ENCODE measurements at regions not wholly inside any gene's neighbourhood (a gene's known extent, or its start where the extent isn't known, plus 50 kb on each side); places are given as distances from the start of the nearest gene placed in this dataset.

- TF ChIP-seq, protein P1, sequence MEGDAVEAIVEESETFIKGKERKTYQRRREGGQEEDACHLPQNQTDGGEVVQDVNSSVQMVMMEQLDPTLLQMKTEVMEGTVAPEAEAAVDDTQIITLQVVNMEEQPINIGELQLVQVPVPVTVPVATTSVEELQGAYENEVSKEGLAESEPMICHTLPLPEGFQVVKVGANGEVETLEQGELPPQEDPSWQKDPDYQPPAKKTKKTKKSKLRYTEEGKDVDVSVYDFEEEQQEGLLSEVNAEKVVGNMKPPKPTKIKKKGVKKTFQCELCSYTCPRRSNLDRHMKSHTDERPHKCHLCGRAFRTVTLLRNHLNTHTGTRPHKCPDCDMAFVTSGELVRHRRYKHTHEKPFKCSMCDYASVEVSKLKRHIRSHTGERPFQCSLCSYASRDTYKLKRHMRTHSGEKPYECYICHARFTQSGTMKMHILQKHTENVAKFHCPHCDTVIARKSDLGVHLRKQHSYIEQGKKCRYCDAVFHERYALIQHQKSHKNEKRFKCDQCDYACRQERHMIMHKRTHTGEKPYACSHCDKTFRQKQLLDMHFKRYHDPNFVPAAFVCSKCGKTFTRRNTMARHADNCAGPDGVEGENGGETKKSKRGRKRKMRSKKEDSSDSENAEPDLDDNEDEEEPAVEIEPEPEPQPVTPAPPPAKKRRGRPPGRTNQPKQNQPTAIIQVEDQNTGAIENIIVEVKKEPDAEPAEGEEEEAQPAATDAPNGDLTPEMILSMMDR (conservative IDR thresholded peaks at IDR 0.05; ENCODE audit: low read length): no peak
- TF ChIP-seq EZH2phosphoT487 (IDR thresholded peaks at IDR 0.05; ENCODE audit: borderline replicate concordance): no peak
These were observed 251.5 kb downstream of the OPA1 start for GRCh38 chr3:193844472-193844871.
